ENCODE measurements at regions not wholly inside any gene's neighbourhood (a gene's known extent, or its start where the extent isn't known, plus 50 kb on each side); places are given as distances from the start of the nearest gene placed in this dataset.

DNA sequence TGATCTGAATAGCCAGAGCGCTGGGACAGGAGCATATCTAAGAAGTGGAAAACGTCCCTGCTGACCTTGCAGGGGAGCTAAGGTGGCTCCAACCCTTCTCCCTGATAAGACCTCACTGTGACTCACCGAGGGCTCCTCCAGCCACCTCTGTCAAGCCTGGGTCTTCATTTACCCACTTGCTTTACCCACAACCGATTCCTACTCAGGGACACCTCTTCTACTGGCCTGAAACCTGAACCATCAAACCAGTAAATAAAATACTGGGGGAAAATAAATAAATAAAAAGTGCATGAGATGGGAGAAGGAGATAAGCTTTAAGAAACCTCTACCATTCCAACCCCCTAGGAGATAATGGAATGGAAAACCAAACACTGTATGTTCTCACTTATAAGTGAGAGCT lies 80.2 kb upstream of the ALOX12 start:
- H3K27me3 ChIP-seq (ENCODE audit: control insufficient read depth, insufficient read depth, low read length, poor library complexity, severe bottlenecking), result peaks cover 93% of the 10 kb centered on the region
- H3K27ac ChIP-seq (ENCODE audit: low read depth, low read length), result no peak overlapping the region
- H3K36me3 Mint-ChIP-seq (ENCODE audit: low read depth), result peaks cover 10% of the 10 kb centered on the region
- H3K4me3 ChIP-seq (ENCODE audit: low read length), result no peak overlapping the region
- peaks cover 42% of the 10 kb centered on the region for H3K27me3 Mint-ChIP-seq (ENCODE audit: insufficient read depth)
- TF ChIP-seq, protein P1, sequence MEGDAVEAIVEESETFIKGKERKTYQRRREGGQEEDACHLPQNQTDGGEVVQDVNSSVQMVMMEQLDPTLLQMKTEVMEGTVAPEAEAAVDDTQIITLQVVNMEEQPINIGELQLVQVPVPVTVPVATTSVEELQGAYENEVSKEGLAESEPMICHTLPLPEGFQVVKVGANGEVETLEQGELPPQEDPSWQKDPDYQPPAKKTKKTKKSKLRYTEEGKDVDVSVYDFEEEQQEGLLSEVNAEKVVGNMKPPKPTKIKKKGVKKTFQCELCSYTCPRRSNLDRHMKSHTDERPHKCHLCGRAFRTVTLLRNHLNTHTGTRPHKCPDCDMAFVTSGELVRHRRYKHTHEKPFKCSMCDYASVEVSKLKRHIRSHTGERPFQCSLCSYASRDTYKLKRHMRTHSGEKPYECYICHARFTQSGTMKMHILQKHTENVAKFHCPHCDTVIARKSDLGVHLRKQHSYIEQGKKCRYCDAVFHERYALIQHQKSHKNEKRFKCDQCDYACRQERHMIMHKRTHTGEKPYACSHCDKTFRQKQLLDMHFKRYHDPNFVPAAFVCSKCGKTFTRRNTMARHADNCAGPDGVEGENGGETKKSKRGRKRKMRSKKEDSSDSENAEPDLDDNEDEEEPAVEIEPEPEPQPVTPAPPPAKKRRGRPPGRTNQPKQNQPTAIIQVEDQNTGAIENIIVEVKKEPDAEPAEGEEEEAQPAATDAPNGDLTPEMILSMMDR (conservative IDR thresholded peaks at IDR 0.05), result no peak
- no peaks in the 10 kb centered on the region for H3K4me1 Mint-ChIP-seq
- H3K9me3 Mint-ChIP-seq, result peaks cover 40% of the 10 kb centered on the region
- H3K36me3 ChIP-seq (ENCODE audit: control insufficient read depth, insufficient read depth, low read length), result no peaks in the 10 kb centered on the region
- H3K9ac ChIP-seq (ENCODE audit: extremely low read depth, low read length, poor library complexity, severe bottlenecking), result no peak overlapping the region
- no peaks in the 10 kb centered on the region for H3K9me3 ChIP-seq (ENCODE audit: control insufficient read depth, low read length)
- DNase-seq, result no peak
- H3K4me3 Mint-ChIP-seq, result no peak overlapping the region
- 73 to 100% methylated on average over 2 to 4 of the region's 4 CpGs for whole genome bisulfite sequencing, 2 experiments (ENCODE audit: insufficient coverage in 1 of 2, insufficient read length in 1 of 2)
- no peak overlapping the region for H3K27ac Mint-ChIP-seq
- no peaks in the 10 kb centered on the region for H3K4me1 ChIP-seq (ENCODE audit: control insufficient read depth, insufficient read depth, low read length)

DNA sequence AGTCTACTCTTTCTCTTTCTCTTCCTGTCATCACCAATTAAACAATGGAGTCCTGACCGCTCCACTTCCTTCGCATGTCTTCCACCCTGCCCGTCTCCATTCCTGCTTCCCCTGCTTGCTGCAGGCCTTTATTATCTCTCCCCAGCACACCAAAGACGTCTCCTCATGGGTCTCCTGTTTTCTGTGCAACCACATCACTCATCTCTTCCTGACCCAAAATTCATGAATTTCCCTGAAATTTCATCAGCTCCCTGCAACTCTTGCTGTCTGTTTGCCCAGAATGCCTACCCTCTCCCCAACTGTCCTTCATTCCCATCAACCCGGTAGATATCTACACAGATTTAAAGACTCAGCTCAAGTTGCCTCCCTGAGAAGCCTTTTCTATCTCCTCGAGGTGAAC lies 76.7 kb upstream of the ALOX12 start:
- Histone ChIP-seq H3K4me1 (ENCODE audit: control insufficient read depth, insufficient read depth, low read length) (no peaks in the 10 kb centered on the region), H3K9ac (ENCODE audit: extremely low read depth, low read length, poor library complexity, severe bottlenecking) (no peak overlapping the region), H3K4me3 (ENCODE audit: low read length) (no peak overlapping the region), H3K36me3 (ENCODE audit: control insufficient read depth, insufficient read depth, low read length) (no peaks in the 10 kb centered on the region), H3K27ac (ENCODE audit: low read depth, low read length) (no peak overlapping the region), H3K27me3 (ENCODE audit: control insufficient read depth, insufficient read depth, low read length, poor library complexity, severe bottlenecking) (peaks cover 86% of the 10 kb centered on the region), H3K9me3 (ENCODE audit: control insufficient read depth, low read length) (no peaks in the 10 kb centered on the region)
- H3K27ac Mint-ChIP-seq, result no peak overlapping the region
- H3K4me1 Mint-ChIP-seq, result no peaks in the 10 kb centered on the region
- peaks cover 24% of the 10 kb centered on the region for H3K9me3 Mint-ChIP-seq
- peak; percentile 16 for DNase-seq
- TF ChIP-seq, protein P1 (conservative IDR thresholded peaks at IDR 0.05), result no peak
- no peak overlapping the region for H3K4me3 Mint-ChIP-seq
- 79 to 84% methylated on average over 5 to 6 of the region's 6 CpGs for WGBS, 2 experiments (ENCODE audit: insufficient coverage in 1 of 2, insufficient read length in 1 of 2)
- H3K27me3 Mint-ChIP-seq (ENCODE audit: insufficient read depth), result peaks cover 31% of the 10 kb centered on the region
- peaks cover 4% of the 10 kb centered on the region for H3K36me3 Mint-ChIP-seq (ENCODE audit: low read depth)

DNA sequence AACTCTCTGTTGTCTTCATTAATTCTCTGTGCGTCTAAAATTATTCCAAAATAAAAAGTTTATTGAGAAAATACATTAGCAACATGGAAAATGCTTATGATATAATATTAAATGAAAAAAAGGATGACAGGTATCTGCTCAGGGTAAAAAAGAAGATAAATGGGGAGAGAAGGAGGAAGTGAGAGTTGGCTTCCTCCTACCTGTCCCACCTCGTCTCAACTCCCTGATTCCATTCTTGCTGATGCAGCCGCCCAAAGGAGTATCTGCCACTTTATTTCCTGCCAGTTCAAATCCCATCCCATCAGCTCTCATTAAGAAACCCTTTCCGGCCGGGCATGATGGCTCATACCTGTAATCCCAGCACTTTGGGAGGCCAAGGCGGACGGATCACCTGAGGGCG lies 72.5 kb upstream of the ALOX12 start:
- H3K4me1 Mint-ChIP-seq, result no peaks in the 10 kb centered on the region
- peaks cover 68% of the 10 kb centered on the region for H3K27me3 ChIP-seq (ENCODE audit: control insufficient read depth, insufficient read depth, low read length, poor library complexity, severe bottlenecking)
- no peaks in the 10 kb centered on the region for H3K9me3 ChIP-seq (ENCODE audit: control insufficient read depth, low read length)
- H3K9ac ChIP-seq (ENCODE audit: extremely low read depth, low read length, poor library complexity, severe bottlenecking), result no peak overlapping the region
- DNase-seq, result no peak
- no peaks in the 10 kb centered on the region for H3K36me3 ChIP-seq (ENCODE audit: control insufficient read depth, insufficient read depth, low read length)
- no peak overlapping the region for H3K4me3 Mint-ChIP-seq
- 83 to 87% methylated on average over 5 to 7 of the region's 8 CpGs for WGBS, 2 experiments (ENCODE audit: insufficient coverage in 1 of 2, insufficient read length in 1 of 2)
- H3K4me3 ChIP-seq (ENCODE audit: low read length), result no peak overlapping the region
- H3K27ac Mint-ChIP-seq, result no peak overlapping the region
- H3K4me1 ChIP-seq (ENCODE audit: control insufficient read depth, insufficient read depth, low read length), result no peaks in the 10 kb centered on the region
- TF ChIP-seq, protein P1 (conservative IDR thresholded peaks at IDR 0.05), result no peak
- H3K9me3 Mint-ChIP-seq, result peaks cover 14% of the 10 kb centered on the region
- peaks cover 14% of the 10 kb centered on the region for H3K27me3 Mint-ChIP-seq (ENCODE audit: insufficient read depth)
- no peak overlapping the region for H3K27ac ChIP-seq (ENCODE audit: low read depth, low read length)
- H3K36me3 Mint-ChIP-seq (ENCODE audit: low read depth), result peaks cover 12% of the 10 kb centered on the region

Measured in endodermal cell (in vitro differentiated cells).